GM18498 (cell line): ENCODE measurements at regions not wholly inside any gene's neighbourhood (a gene's known extent, or its start where the extent isn't known, plus 50 kb on each side); places are given as distances from the start of the nearest gene placed in this dataset.
A peak's percentile ranks its signal among the peaks of the same experiment; 100 is the strongest.
"Not testable (repeated sequence)": the region's sequence is repeated elsewhere in the genome, so short reads cannot be mapped to it uniquely, and the experiment has no call there.

Experiments used
- ATAC-seq: cut with Tn5 transposase; IDR thresholded peaks from one replicate; pipeline ENCODE4 v1.9.1; 2021; ENCODE audit warnings: mild to moderate bottlenecking, moderate library complexity; ENCODE audit not compliant: unreplicated experiment

GRCh38 chr6:10184371-10185227 lies 230.3 kb downstream of the TFAP2A start:
- ATAC-seq: no peak

DNA sequence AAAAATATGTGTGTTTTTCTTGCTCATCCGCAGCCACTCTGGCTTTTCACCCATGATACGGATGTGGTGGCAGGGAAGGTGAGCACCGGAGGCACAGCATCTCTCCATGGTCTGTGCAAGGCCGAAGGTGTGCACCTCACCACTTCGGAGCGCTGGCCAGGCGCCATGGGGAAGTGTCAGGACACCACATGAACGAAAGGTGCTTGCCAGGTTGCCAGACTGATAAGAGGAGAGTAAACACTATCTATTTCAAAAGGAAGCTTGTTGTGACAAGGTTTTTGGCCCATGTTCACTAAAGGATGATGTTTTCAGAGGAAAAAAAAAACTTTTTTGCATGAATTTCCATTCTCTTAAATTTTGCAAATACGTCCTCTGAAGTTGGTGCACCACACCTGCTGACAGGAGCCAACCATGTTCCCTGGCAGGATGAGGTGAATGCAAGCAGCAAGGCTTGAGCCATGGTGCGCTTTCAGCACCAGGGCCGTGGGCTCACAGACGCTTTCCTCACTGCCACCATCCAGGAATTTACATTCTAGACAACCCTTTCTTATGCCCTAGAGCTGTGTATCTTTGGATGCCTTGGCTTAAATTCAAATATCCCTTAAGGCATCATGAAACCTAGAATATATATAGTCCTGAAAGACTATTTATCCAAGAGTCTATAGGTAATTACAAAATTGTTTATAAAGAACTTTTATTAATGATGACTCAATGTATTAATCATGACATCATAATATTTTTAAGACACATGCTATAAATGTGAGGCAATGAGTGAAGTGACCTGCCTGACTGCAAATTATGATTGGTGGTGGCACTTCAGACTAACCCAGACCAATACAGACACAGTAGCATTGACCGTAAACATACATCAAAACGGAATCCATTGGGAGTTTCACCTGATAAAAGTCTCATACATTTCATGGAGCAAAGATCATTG lies 234.5 kb downstream of the TFAP2A start:
- ATAC-seq: no peak

DNA sequence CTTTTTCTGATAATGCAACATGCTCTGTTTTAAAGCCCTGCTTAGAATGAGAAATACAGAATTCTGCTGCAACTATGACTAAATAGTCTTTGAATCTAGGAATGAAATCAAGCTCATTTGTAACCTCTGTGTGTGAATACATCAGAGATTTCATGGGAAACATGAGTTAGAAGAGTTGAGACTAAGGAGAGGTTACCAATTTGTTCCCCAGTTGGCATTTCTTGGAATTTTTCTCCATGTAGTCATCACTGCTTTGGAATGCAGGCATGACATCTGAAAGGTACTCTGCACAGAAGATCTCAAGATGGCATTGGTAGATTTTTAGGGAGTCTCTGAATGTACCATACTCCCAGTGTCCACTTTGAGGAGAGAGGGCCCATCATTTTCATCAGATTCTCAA lies 237.2 kb downstream of the TFAP2A start:
- no peak for ATAC-seq

DNA sequence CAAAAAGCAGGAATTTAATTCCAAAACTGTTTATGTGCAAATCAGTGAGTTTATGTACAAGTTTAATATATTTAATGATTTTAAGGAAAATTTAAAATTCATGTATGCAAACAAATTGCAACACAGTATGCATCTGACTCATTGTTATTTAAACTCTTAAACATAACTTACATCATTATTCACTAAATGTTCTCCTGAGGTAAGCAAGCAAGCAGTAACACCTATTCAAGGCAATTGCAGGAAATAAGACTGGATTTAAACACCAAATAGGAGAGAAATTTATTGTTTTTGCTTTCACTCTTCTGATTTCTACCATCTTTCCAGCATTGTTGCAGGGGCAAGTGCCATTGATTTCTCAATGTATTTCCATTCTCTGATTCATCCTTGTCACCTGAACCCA lies 239.5 kb downstream of the TFAP2A start:
- ATAC-seq: no peak

DNA sequence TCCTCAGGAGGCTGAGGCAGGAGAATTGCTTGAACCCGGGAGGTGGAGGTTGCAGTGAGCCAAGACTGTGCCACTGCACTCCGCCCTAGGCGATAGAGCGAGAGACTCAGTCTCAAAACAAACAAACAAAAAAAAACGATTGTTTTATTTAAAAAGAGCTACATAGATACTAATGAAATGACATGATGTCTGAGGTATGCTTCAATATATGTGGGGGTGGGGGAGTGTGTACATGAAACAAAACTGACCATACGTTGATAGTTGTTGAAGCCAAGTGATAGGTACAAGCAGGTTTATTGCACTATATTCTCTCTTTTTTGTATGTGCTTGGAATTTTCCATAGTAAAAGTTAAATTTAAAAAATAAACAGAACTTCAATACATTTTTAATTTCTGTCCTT lies 240.1 kb downstream of the TFAP2A start:
- ATAC-seq: no peak

DNA sequence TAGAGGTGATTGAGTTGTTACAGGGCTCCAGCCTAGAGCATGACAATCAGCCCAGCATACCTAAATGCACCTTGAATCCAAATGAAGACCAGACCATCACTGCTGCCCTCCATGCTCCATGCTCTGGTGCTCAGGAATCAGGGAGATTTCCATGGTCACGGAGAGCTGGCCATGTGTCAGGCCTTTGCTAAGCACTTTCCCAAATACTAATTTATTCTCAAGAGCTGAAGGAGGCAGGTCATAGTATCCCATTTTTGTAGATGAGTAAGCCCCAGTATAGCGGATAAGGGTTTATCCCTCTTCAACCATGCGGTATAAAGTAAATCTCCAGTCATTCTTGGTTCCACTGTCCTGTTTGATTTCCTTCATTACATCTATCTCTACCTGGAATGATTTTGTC lies 240.8 kb downstream of the TFAP2A start:
- ATAC-seq: no peak

DNA sequence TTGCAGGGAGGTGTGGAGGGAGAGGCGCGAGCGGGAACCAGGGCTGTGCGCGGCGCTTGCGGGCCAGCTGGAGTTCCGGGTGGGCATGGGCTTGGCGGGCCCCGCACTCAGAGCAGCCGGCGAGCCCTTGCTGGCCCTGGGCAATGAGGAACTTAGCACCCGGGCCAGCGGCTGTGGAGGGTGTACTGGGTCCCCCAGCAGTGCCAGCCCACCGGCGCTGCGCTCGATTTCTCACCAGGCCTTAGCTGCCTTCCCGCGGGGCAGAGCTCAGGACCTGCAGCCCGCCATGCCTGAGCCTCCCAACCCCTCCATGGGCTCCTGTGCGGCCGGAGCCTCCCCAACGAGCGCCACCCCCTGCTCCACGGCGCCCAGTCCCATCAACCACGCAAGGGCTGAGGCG lies 243.2 kb downstream of the TFAP2A start:
- ATAC-seq: not testable (repeated sequence)

- no peak for ATAC-seq
These were observed 244.1 kb downstream of the TFAP2A start for GRCh38 chr6:10170816-10171215.

GRCh38 chr6:10166031-10166430 lies 248.8 kb downstream of the TFAP2A start:
- no peak for ATAC-seq

DNA sequence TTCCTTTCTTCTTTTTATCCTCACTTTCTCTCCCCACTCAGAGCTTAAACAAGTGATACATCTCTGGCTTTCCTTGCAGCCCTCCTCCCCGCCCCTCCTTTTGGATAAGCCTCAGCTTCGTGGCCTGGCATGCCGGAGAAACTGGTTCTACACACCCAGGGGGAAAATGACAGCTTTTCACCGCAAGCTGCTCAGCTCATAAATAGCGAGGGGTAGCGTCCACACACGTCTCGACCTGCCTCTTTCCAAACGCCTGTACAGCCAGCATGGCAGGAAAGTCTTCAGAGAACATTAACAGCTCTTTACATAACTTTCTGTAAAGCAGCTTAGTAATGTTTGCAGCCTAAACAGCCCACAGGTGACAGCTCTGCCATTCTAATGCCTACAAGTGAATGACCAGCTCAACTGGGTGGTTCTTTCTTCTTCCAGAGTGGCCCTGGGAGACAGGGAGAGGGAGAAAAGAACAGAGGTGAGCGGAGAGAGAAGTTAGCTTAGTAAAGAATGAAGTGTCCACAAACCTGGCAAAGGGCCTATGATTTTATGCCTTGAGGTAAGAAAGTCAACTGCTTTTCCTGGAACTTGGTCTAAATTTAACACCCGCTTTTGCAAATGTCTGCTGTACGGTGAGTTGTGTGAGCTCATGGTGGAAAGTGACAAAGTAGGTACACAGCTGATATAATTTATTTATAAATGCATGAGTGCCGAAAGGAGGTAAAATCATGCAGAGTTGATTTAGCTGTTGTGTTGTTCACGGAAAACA lies 251.5 kb downstream of the TFAP2A start:
- no peak for ATAC-seq

DNA sequence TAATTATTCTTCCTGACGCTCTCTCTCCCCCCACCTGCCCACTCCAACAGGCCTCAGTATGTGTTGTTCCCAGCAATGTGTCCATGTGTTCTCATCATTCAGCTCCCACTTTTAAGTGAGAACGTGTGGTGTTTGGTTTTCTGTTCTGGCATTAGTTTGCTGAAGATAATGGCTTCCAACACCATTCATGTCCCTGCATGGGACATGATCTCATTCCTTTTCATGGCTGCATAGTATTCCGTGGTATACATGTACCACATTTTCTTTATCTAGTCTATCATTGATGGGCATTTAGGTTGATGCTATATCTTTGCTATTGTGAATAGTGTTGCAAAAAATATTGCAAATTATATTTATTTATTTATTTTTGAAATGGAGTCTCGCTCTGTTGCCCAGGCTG lies 258.0 kb downstream of the TFAP2A start:
- no peak for ATAC-seq

GRCh38 chr6:10154251-10154650 lies 260.6 kb downstream of the TFAP2A start:
- no peak for ATAC-seq

DNA sequence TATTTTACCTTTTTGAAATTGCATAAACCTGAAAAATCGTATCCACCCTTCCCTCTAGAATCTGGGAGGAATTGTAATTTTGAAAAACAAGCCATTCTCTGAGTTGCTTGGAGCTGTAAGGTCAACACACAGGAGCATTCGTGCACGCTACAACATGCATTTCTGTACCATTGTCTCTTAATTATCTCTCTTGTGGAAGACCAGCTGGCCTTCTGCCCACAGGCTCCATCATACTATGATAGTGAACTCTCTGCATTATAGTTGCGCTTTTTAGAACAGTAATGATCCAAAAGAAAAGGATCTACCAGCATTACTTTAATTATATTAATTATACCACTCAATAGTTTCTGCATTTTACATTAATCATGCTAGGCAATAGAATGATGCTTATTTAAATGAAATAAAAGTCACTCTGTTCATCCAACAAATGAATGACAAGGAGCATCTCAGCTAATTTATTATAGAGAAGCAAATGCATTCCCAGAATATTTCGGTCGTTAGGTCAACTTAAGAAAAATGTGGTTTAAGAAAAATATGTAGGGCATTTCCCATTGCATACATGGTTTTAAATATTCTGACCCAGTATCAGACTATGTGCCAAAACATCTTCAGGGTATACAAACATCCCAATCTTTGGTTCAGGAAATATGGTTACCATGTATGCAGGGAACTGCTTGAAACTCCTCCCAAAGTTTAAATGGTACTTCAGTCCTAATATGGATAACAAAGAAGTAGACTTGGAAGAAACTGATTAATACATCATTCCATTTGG lies 263.5 kb downstream of the TFAP2A start:
- no peak for ATAC-seq

GRCh38 chr6:10149603-10150002 lies 265.3 kb downstream of the TFAP2A start:
- ATAC-seq: no peak

DNA sequence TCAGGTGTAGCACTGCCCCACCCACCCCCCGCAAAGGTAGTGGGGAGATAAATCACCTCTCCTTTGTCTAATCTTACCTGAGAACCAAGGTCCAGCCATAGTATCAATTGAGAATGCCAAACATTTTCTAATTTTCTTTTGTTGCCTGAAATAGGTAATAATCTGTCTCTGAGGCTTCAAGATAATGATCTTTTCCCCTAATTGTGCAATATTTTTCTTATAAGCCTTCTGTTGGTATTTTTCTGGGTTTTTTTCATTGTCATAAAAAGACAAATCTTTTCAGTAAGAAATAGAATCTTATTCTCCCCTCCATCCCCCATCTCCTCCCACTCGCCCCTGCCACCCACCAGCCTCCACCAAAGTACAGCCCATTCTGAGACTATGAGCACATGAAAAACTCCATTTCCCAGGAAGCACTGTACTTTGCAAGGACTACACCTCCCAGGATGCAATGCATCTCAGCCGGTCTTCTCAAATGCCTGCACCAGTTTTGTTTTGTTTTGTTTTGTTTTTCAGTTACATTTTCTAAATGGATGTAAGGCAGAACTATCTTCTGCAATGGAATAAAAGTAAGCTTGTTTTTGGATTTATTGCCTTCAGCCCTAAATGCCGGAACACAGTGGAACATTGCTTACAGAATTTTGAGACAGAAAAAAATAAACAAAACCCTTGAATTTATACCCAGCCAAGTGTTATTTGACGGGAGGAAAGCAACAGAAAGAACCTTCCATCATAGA lies 268.0 kb downstream of the TFAP2A start:
- peak; percentile 98 for ATAC-seq

- ATAC-seq: no peak
These were observed 270.1 kb downstream of the TFAP2A start for GRCh38 chr6:10144772-10145171.

DNA sequence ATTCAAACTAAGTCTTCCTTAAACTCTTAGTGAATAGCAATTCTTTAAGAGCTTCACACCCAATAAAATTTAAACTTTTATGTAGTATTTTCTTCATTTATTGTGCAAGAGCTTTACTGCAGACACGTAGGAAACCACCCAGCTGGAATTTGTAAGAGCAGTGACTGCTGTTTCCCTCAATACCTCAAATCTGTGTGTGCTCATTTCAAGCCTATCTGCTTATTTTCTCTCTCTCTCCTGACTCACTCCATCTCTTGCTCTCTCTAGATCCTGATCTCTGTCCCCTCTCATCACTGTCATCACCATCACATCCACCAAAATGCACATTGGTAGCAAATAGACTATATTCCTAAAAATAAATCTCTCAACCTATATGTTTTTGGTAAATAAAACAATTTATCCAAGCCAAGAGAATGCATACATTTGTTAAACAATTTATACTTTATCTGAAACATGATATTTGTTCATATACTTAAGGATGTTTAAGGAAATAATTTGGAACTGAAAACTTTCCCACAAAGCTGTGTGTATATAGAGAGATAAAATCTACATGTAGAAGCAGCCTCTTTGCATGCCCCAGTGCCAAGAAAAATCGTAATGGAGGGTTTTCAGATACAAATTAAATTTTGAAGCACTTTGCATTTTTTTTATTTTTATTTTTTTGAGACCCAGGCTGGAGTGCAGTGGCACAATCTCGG lies 273.0 kb downstream of the TFAP2A start:
- ATAC-seq: no peak

GRCh38 chr6:10140824-10141223 lies 274.1 kb downstream of the TFAP2A start:
- ATAC-seq: no peak

DNA sequence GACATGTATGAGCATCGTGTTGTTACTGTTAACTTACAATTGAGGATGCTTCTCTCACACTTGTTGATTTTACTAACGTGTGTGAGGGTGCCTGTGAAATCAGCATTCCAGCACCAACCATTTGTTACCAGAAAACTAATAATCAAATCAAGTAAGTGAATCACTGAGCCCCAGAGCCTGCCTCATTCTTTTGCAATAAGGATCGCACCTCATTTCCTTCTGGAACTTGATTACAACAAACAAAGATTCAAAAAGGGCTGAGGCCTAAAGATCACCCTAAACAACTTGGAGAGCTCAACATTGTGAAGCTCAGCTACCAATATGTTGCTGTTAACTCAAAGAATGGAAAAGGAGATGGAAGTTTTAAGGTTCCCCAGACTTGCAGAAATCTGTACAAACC lies 274.7 kb downstream of the TFAP2A start:
- ATAC-seq: no peak
